CD4-positive, alpha-beta T cell treated with Interleukin-2 at 100 ng/mL for 4 hours (primary cell): ENCODE measurements at regions not wholly inside any gene's neighbourhood (a gene's known extent, or its start where the extent isn't known, plus 50 kb on each side); places are given as distances from the start of the nearest gene placed in this dataset.

Experiments used
- DNase-seq: peaks from one replicate; pipeline ENCODE4 v3.0.0-alpha.2; 2020; ENCODE audit warnings: low spot score

GRCh38 chr13:62003452-62003851 is 587.8 kb upstream of the PCDH20 start:
- no peak for DNase-seq

GRCh38 chr13:61994174-61994573 is 578.5 kb upstream of the PCDH20 start:
- no peak for DNase-seq

GRCh38 chr13:61989978-61990377 is 574.3 kb upstream of the PCDH20 start:
- DNase-seq = no peak

- DNase-seq = no peak
Observed at GRCh38 chr13:61988810-61989209, 573.2 kb upstream of the PCDH20 start.

GRCh38 chr13:61975001-61975400 is 559.4 kb upstream of the PCDH20 start:
- no peak for DNase-seq

GRCh38 chr13:61965756-61966155 is 550.1 kb upstream of the PCDH20 start:
- no peak for DNase-seq

GRCh38 chr13:61960981-61961380 is 545.3 kb upstream of the PCDH20 start:
- DNase-seq = no peak

GRCh38 chr13:61954092-61954491 is 538.4 kb upstream of the PCDH20 start:
- DNase-seq = no peak

GRCh38 chr13:61950828-61951227 is 535.2 kb upstream of the PCDH20 start:
- no peak for DNase-seq

GRCh38 chr13:61944329-61944929 is 528.8 kb upstream of the PCDH20 start:
- DNase-seq = no peak

GRCh38 chr13:61935710-61936109 is 520.1 kb upstream of the PCDH20 start:
- no peak for DNase-seq

GRCh38 chr13:61927648-61928047 is 512.0 kb upstream of the PCDH20 start:
- no peak for DNase-seq

GRCh38 chr13:61918841-61919240 is 503.2 kb upstream of the PCDH20 start:
- no peak for DNase-seq

GRCh38 chr13:61916483-61916882 is 500.8 kb upstream of the PCDH20 start:
- DNase-seq = no peak

GRCh38 chr13:61913183-61913582 is 497.5 kb upstream of the PCDH20 start:
- no peak for DNase-seq

- DNase-seq = no peak
Observed at GRCh38 chr13:61908906-61909615, 493.4 kb upstream of the PCDH20 start.

GRCh38 chr13:61905054-61905453 is 489.4 kb upstream of the PCDH20 start:
- DNase-seq = no peak

- DNase-seq = no peak
Observed at GRCh38 chr13:61901946-61902541, 486.4 kb upstream of the PCDH20 start.

- DNase-seq = no peak
Observed at GRCh38 chr13:61900033-61900432, 484.4 kb upstream of the PCDH20 start.

GRCh38 chr13:61898207-61898606 is 482.6 kb upstream of the PCDH20 start:
- no peak for DNase-seq

GRCh38 chr13:61891401-61891800 is 475.8 kb upstream of the PCDH20 start:
- DNase-seq = no peak

- no peak for DNase-seq
Observed at GRCh38 chr13:61884830-61885229, 469.2 kb upstream of the PCDH20 start.

- peak; percentile 4 for DNase-seq
Observed at GRCh38 chr13:61880578-61881283, 465.1 kb upstream of the PCDH20 start.
